IMR-90 (cell line): ENCODE measurements at regions not wholly inside any gene's neighbourhood (a gene's known extent, or its start where the extent isn't known, plus 50 kb on each side); places are given as distances from the start of the nearest gene placed in this dataset.

Experiments
- ATAC-seq: fragments of 200-7000 bp; cut with Tn5 transposase; 2 replicates; pipeline ENCODE4 v1.9.1; 2020; ENCODE audit warnings: low read depth, mild to moderate bottlenecking, moderate library complexity
- BruUV-seq: library from RNA; stranded (reverse); fragments of 400-500 nt; replicated peaks from 2 replicates; lab custom pipeline; 2021; lab: Mats Ljungman, UMichigan
- CTCF ChIA-PET: fragments of 300-600 bp; formaldehyde crosslinking; extraction: SDS; loops from one replicate; lab custom pipeline; 2021; ENCODE audit warnings: antibody characterized with exemption; lab: Yijun Ruan, JAX
- POLR2A ChIA-PET: fragments of 300-600 bp; sonication (Branson Sonifier 250); formaldehyde crosslinking; loops from one replicate; lab custom pipeline; 2022; ENCODE audit warnings: antibody characterized with exemption; ENCODE audit not compliant: unreplicated experiment; lab: Charles Lee
- DNase-seq: peaks from one replicate; pipeline ENCODE4 v3.0.0; 2013
- H2AFZ ChIP-seq: replicated peaks from 2 replicates; pipeline ENCODE3; 2013; ENCODE audit warnings: low read length, mild to moderate bottlenecking; ENCODE audit not compliant: poor library complexity
- H2AK5ac ChIP-seq: 2 replicates; pipeline ENCODE4 v1.6.1; 2013; ENCODE audit warnings: low read depth, low read length, inconsistent platforms
- H2AK9ac ChIP-seq: replicated peaks from 2 replicates; pipeline ENCODE3; 2013; ENCODE audit warnings: mild to moderate bottlenecking, low read depth, low read length, moderate library complexity; ENCODE audit not compliant: poor library complexity
- H2BK120ac ChIP-seq: 2 replicates; pipeline ENCODE4 v1.6.1; 2013; ENCODE audit warnings: low read depth, low read length, inconsistent platforms
- H2BK15ac ChIP-seq: 3 replicates; pipeline ENCODE4 v1.6.1; 2013; ENCODE audit warnings: low read depth, low read length, inconsistent platforms
- H2BK20ac ChIP-seq: 2 replicates; pipeline ENCODE4 v1.6.1; 2013; ENCODE audit warnings: low read depth, mild to moderate bottlenecking, inconsistent platforms, low read length, moderate library complexity
- H2BK5ac ChIP-seq: 2 replicates; pipeline ENCODE4 v1.6.1; 2013; ENCODE audit warnings: mild to moderate bottlenecking, low read depth, low read length, inconsistent platforms; ENCODE audit not compliant: poor library complexity, severe bottlenecking
- H3K14ac ChIP-seq: replicated peaks from 2 replicates; pipeline ENCODE4 v1.6.1; 2013; ENCODE audit warnings: low read depth, low read length, inconsistent platforms
- H3K18ac ChIP-seq: 2 replicates; pipeline ENCODE4 v1.6.1; 2013; ENCODE audit warnings: low read depth, low read length, control low read depth
- H3K23ac ChIP-seq: 2 replicates; pipeline ENCODE4 v1.6.1; 2013; ENCODE audit warnings: low read depth, low read length, inconsistent platforms
- H3K27ac ChIP-seq: 2 replicates; pipeline ENCODE4 v1.5.1; 2013; ENCODE audit warnings: mild to moderate bottlenecking, control low read depth, low read length; ENCODE audit not compliant: insufficient read depth
- H3K27me3 ChIP-seq: 2 replicates; pipeline ENCODE4 v1.6.1; 2013; ENCODE audit warnings: low read length; ENCODE audit not compliant: control insufficient read depth, insufficient read depth
- H3K36me3 ChIP-seq: 2 replicates; pipeline ENCODE4 v1.6.1; 2013; ENCODE audit warnings: low read length, mixed read lengths; ENCODE audit not compliant: control insufficient read depth, insufficient read depth
- H3K4ac ChIP-seq: 2 replicates; pipeline ENCODE4 v1.6.1; 2013; ENCODE audit warnings: low read depth, low read length, inconsistent platforms
- H3K4me1 ChIP-seq: 2 replicates; pipeline ENCODE4 v1.6.1; 2013; ENCODE audit warnings: low read length, mixed read lengths; ENCODE audit not compliant: control insufficient read depth, insufficient read depth
- H3K4me2 ChIP-seq: 2 replicates; pipeline ENCODE4 v1.6.1; 2013; ENCODE audit warnings: low read depth, mild to moderate bottlenecking, control low read depth, low read length, moderate library complexity
- H3K4me3 ChIP-seq: 2 replicates; pipeline ENCODE4 v1.5.1; 2013; ENCODE audit warnings: low read depth, mild to moderate bottlenecking, control low read depth, low read length, moderate library complexity; ENCODE audit not compliant: insufficient read depth
- H3K56ac ChIP-seq: 2 replicates; pipeline ENCODE4 v1.6.1; 2013; ENCODE audit warnings: low read length, inconsistent platforms; ENCODE audit not compliant: insufficient read depth; ENCODE audit errors: extremely low read depth
- H3K79me1 ChIP-seq, 2 experiments: 2 replicates each; pipeline ENCODE4 v1.6.1; 2013; ENCODE audit warnings: low read length in 2 of 2, inconsistent platforms in 1 of 2, low read depth in 1 of 2
- H3K9ac ChIP-seq: 2 replicates; pipeline ENCODE4 v1.6.1; 2013; ENCODE audit warnings: low read depth, low read length, control low read depth
- H3K9me1 ChIP-seq: 2 replicates; pipeline ENCODE4 v1.6.1; 2013; ENCODE audit warnings: low read length, inconsistent platforms; ENCODE audit not compliant: insufficient read depth
- H3K9me3 ChIP-seq: 2 replicates; pipeline ENCODE4 v1.6.1; 2013; ENCODE audit warnings: low read length; ENCODE audit not compliant: control insufficient read depth, insufficient read depth
- H4K20me1 ChIP-seq: 2 replicates; pipeline ENCODE4 v1.6.1; 2013; ENCODE audit warnings: low read length, inconsistent platforms; ENCODE audit not compliant: insufficient read depth
- H4K5ac ChIP-seq: 2 replicates; pipeline ENCODE4 v1.6.1; 2013; ENCODE audit warnings: mild to moderate bottlenecking, low read depth, low read length, control low read depth
- H4K8ac ChIP-seq, 2 experiments: 2 replicates each; pipeline ENCODE4 v1.6.1; 2013; ENCODE audit warnings: low read depth in 2 of 2, low read length in 2 of 2, control low read depth in 1 of 2, inconsistent platforms in 1 of 2
- H4K91ac ChIP-seq: 2 replicates; pipeline ENCODE4 v1.6.1; 2013; ENCODE audit warnings: low read depth, low read length, inconsistent platforms; ENCODE audit not compliant: insufficient read depth
- BHLHE40 ChIP-seq: fragments of 150-350 bp; IDR thresholded peaks from 2 replicates; pipeline ENCODE4 v1.6.1; 2016; ENCODE audit warnings: mild to moderate bottlenecking, low read depth, low read length
- CEBPB ChIP-seq: IDR thresholded peaks from 2 replicates; pipeline ENCODE4 v1.6.1; 2012; ENCODE audit warnings: low read depth, low read length, improper control_type of control experiment
- CHD1 ChIP-seq: IDR thresholded peaks from 2 replicates; pipeline ENCODE4 v1.6.1; 2012; ENCODE audit warnings: low read depth, low read length, improper control_type of control experiment
- CTCF ChIP-seq: conservative IDR thresholded peaks from 2 replicates; pipeline ENCODE4 v1.5.1; 2012; ENCODE audit warnings: mild to moderate bottlenecking, low read depth, low read length, improper control_type of control experiment
- ELK1 ChIP-seq: fragments of 150-350 bp; IDR thresholded peaks from 2 replicates; pipeline ENCODE4 v1.6.1; 2016; ENCODE audit warnings: low read depth, mild to moderate bottlenecking, low read length, moderate library complexity, borderline replicate concordance
- FOS ChIP-seq: fragments of 150-350 bp; IDR thresholded peaks from 2 replicates; pipeline ENCODE4 v1.6.1; 2016; ENCODE audit warnings: low read depth, low read length
- MAFK ChIP-seq: IDR thresholded peaks from 2 replicates; pipeline ENCODE4 v1.6.1; 2012; ENCODE audit warnings: low read depth, low read length, improper control_type of control experiment
- MAZ ChIP-seq: IDR thresholded peaks from 2 replicates; pipeline ENCODE4 v1.6.1; 2012; ENCODE audit warnings: low read depth, mild to moderate bottlenecking, low read length, improper control_type of control experiment, moderate library complexity, borderline replicate concordance
- MXI1 ChIP-seq: IDR thresholded peaks from 2 replicates; pipeline ENCODE4 v1.6.1; 2012; ENCODE audit warnings: low read depth, mild to moderate bottlenecking, low read length, moderate library complexity, borderline replicate concordance
- NFE2L2 ChIP-seq: fragments of 150-350 bp; IDR thresholded peaks from 2 replicates; pipeline ENCODE4 v1.6.1; 2016; ENCODE audit warnings: low read depth, mild to moderate bottlenecking, low read length
- POLR2A ChIP-seq: IDR thresholded peaks from 2 replicates; pipeline ENCODE4 v1.6.1; 2012; ENCODE audit warnings: mild to moderate bottlenecking, low read depth, low read length
- RAD21 ChIP-seq: IDR thresholded peaks from 2 replicates; pipeline ENCODE4 v1.6.1; 2012; ENCODE audit warnings: low read length, improper control_type of control experiment
- RCOR1 ChIP-seq: IDR thresholded peaks from 2 replicates; pipeline ENCODE4 v1.6.1; 2012; ENCODE audit warnings: mild to moderate bottlenecking, low read length, improper control_type of control experiment; ENCODE audit not compliant: insufficient replicate concordance
- RFX5 ChIP-seq: IDR thresholded peaks from 2 replicates; pipeline ENCODE4 v1.8.0; 2012; ENCODE audit warnings: low read depth, mild to moderate bottlenecking, low read length, moderate library complexity
- SMC3 ChIP-seq: fragments of 150-350 bp; IDR thresholded peaks from 2 replicates; pipeline ENCODE4 v1.6.1; 2016; ENCODE audit warnings: low read depth, mild to moderate bottlenecking, antibody characterized with exemption, low read length, moderate library complexity
- USF2 ChIP-seq: fragments of 150-350 bp; IDR thresholded peaks from 2 replicates; pipeline ENCODE4 v1.6.1; 2017; ENCODE audit warnings: mild to moderate bottlenecking, antibody characterized with exemption, low read length, low read depth
- WGBS, 2 experiments: methylation state at CpG; one replicate each; pipeline versions ENCODE4 v1.1.5 to v1.1.7; 2013; ENCODE audit warnings: missing lambda C conversion rate in 2 of 2; ENCODE audit not compliant: insufficient read length in 1 of 2; ENCODE audit errors: extremely low coverage in 2 of 2; 5-methylcytosine and 5-hydroxymethylcytosine counted together
- dilution Hi-C: fragments of 300-500 bp; cut with HindIII; formaldehyde crosslinking; loops from one replicate; pipeline ENCODE4 v1.14.3; 2018; ENCODE audit warnings: low sequenced_read_pairs; ENCODE audit not compliant: unreplicated experiment
- in situ Hi-C: fragments of 300-500 bp; cut with MboI; formaldehyde crosslinking; loops from 3 replicates; pipeline ENCODE4 v1.14.3; 2019; ENCODE audit warnings: low sequenced_read_pairs, inconsistent platforms, mixed read lengths
- intact Hi-C: fragments of 100-400 bp; cut with micrococcal nuclease; formaldehyde crosslinking; loops from 2 replicates; pipeline ENCODE4 v1.10.0; 2022

- 17% methylated on average over 1 of the region's 6 CpGs; no CpG with 5 or more reads in 1 of the 2 experiments for WGBS, 2 experiments
- H4K91ac ChIP-seq = no peak overlapping the region
- H4K5ac ChIP-seq = no peak overlapping the region
- no peak overlapping the region for H3K27ac ChIP-seq
- no peak overlapping the region for H3K4me2 ChIP-seq
- H4K8ac ChIP-seq = no peak overlapping the region
- BruUV-seq = no TSS peak
- dilution Hi-C loops (no loop called here), intact Hi-C loops (no loop called here), in situ Hi-C loops (no loop called here)
- H3K4ac ChIP-seq = no peak overlapping the region
- no peak overlapping the region for H3K4me3 ChIP-seq
- no peaks in the 10 kb centered on the region for H3K9me3 ChIP-seq
- H2AK9ac ChIP-seq = no peak overlapping the region
- H3K79me1 ChIP-seq = no peaks in the 10 kb centered on the region
- H3K9ac ChIP-seq = no peak overlapping the region
- no peaks in the 10 kb centered on the region for H3K9me1 ChIP-seq
- ATAC-seq = no peak
- no peaks in the 10 kb centered on the region for H3K4me1 ChIP-seq
- no peaks in the 10 kb centered on the region for H4K20me1 ChIP-seq
- ChIA-PET CTCF (interaction anchor here (0.5 to 1.4 kb wide), 2 partner anchors 18 to 1539 kb away, joined by 3 read pairs; no protein-coding TSS in a partner anchor), POLR2A (no interaction called here)
- H3K14ac ChIP-seq = no peak overlapping the region
- H3K18ac ChIP-seq = no peak overlapping the region
- H2AFZ ChIP-seq = no peak overlapping the region
- H2BK120ac ChIP-seq = no peak overlapping the region
- H2AK5ac ChIP-seq = no peak overlapping the region
- H2BK15ac ChIP-seq = no peak overlapping the region
- H3K27me3 ChIP-seq = no peaks in the 10 kb centered on the region
- no peak overlapping the region for H2BK20ac ChIP-seq
- H3K23ac ChIP-seq = no peak overlapping the region
- no peaks in the 10 kb centered on the region for H3K36me3 ChIP-seq
- H2BK5ac ChIP-seq = no peak overlapping the region
- no peak for DNase-seq
- no peak for TF ChIP-seq ELK1
- TF ChIP-seq RCOR1 = no peak
- TF ChIP-seq CEBPB = no peak
- no peak for TF ChIP-seq MXI1
- no peak for TF ChIP-seq RAD21
- no peak for TF ChIP-seq BHLHE40
- no peak for TF ChIP-seq NFE2L2
- no peak for TF ChIP-seq CHD1
- no peak for TF ChIP-seq MAFK
- TF ChIP-seq FOS = no peak
- no peak for TF ChIP-seq CTCF
- TF ChIP-seq USF2 = no peak
- no peak for TF ChIP-seq POLR2A
- no peak for TF ChIP-seq MAZ
- TF ChIP-seq SMC3 = no peak
- TF ChIP-seq RFX5 = no peak
- no peak overlapping the region for H3K56ac ChIP-seq
Measured at GRCh38 chr3:176632925-176633324, 564.4 kb downstream of the TBL1XR1 start.
